HEK293 (cell line): ENCODE measurements at regions not wholly inside any gene's neighbourhood (a gene's known extent, or its start where the extent isn't known, plus 50 kb on each side); places are given as distances from the start of the nearest gene placed in this dataset.

Experiments
- BCL11A ChIP-seq: fragments of 450-650 bp; formaldehyde crosslinking; IDR thresholded peaks from 2 replicates; pipeline ENCODE4 v1.5.1; 2016; ENCODE audit warnings: low read depth, missing biosample characterization, missing genetic modification characterization
- PRDM4 ChIP-seq: fragments of 450-650 bp; formaldehyde crosslinking; IDR thresholded peaks from 2 replicates; pipeline ENCODE4 v1.5.1; 2017; ENCODE audit warnings: missing biosample characterization, missing genetic modification characterization
- SP2 ChIP-seq: fragments of 450-650 bp; formaldehyde crosslinking; IDR thresholded peaks from 2 replicates; pipeline ENCODE4 v1.5.1; 2016; ENCODE audit warnings: missing biosample characterization, missing genetic modification characterization
- YY1 ChIP-seq: fragments of 450-650 bp; formaldehyde crosslinking; IDR thresholded peaks from 2 replicates; pipeline ENCODE4 v1.5.1; 2018; ENCODE audit warnings: missing biosample characterization, missing genetic modification characterization
- ZNF24 ChIP-seq: fragments of 450-650 bp; formaldehyde crosslinking; IDR thresholded peaks from 2 replicates; pipeline ENCODE4 v1.5.1; 2016; ENCODE audit warnings: missing biosample characterization, missing genetic modification characterization
- ZNF274 ChIP-seq, 2 experiments: fragments of 200-500 bp in 1 of 2; fragments of 450-650 bp in 1 of 2; sonication (Bioruptor generic) in 1 of 2; formaldehyde crosslinking in 1 of 2; IDR thresholded peaks; 2 replicates each; pipeline versions ENCODE4 v1.5.1 to v1.6.1; 2014 to 2016; ENCODE audit warnings: borderline replicate concordance in 1 of 2, inconsistent platforms in 1 of 2, low read length in 1 of 2, missing biosample characterization in 1 of 2, missing genetic modification characterization in 1 of 2
- ZNF366 ChIP-seq: fragments of 450-650 bp; formaldehyde crosslinking; conservative IDR thresholded peaks from 2 replicates; pipeline ENCODE4 v1.5.1; 2016; ENCODE audit warnings: missing biosample characterization, missing genetic modification characterization
- ZNF416 ChIP-seq: fragments of 450-650 bp; formaldehyde crosslinking; IDR thresholded peaks from 2 replicates; pipeline ENCODE4 v1.5.1; 2016; ENCODE audit warnings: missing biosample characterization, missing genetic modification characterization
- ZNF558 ChIP-seq: fragments of 450-650 bp; formaldehyde crosslinking; IDR thresholded peaks from 2 replicates; pipeline ENCODE4 v1.5.1; 2016; ENCODE audit warnings: missing biosample characterization, missing genetic modification characterization
- TF ChIP-seq, protein P1 (sequence below): fragments of 450-650 bp; formaldehyde crosslinking; IDR thresholded peaks from 2 replicates; pipeline ENCODE4 v1.5.1; 2016; ENCODE audit warnings: missing biosample characterization, missing genetic modification characterization

DNA sequence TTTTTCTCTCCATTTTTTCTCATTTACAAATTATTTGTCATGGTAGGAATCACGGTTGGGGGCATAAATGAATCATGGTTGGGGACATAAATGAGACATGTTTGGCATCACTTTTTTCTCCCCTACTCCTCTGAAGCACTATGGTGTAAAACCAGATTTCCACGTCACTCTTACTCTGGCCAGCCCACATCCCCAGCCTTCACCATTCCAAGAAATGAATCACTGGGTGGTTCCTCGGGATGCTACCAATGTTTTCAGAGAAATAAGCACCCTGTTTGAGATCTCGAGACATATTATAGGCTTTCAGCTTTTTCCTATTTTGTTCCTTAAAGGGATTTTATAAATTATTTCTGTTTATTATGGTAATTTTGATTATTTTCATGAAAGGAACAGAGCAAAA, 155.0 kb upstream of the SLC8A1 start:
- TF ChIP-seq, protein P1, sequence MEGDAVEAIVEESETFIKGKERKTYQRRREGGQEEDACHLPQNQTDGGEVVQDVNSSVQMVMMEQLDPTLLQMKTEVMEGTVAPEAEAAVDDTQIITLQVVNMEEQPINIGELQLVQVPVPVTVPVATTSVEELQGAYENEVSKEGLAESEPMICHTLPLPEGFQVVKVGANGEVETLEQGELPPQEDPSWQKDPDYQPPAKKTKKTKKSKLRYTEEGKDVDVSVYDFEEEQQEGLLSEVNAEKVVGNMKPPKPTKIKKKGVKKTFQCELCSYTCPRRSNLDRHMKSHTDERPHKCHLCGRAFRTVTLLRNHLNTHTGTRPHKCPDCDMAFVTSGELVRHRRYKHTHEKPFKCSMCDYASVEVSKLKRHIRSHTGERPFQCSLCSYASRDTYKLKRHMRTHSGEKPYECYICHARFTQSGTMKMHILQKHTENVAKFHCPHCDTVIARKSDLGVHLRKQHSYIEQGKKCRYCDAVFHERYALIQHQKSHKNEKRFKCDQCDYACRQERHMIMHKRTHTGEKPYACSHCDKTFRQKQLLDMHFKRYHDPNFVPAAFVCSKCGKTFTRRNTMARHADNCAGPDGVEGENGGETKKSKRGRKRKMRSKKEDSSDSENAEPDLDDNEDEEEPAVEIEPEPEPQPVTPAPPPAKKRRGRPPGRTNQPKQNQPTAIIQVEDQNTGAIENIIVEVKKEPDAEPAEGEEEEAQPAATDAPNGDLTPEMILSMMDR (tag by site-specific recombination), result no peak
- TF ChIP-seq ZNF274 (IDR thresholded peaks at IDR 0.05; ENCODE audit: low read length) (no peak), ZNF274 (tag by site-specific recombination; IDR thresholded peaks at IDR 0.05; ENCODE audit: borderline replicate concordance) (no peak), SP2 (no peak), ZNF558 (tag by site-specific recombination) (no peak), ZNF366 (tag by site-specific recombination) (no peak), PRDM4 (tag by site-specific recombination) (no peak), ZNF416 (tag by site-specific recombination) (no peak), YY1 (no peak), BCL11A (tag by site-specific recombination) (no peak), ZNF24 (tag by site-specific recombination) (no peak)
